NOMO-1 (cell line): ENCODE measurements at regions not wholly inside any gene's neighbourhood (a gene's known extent, or its start where the extent isn't known, plus 50 kb on each side); places are given as distances from the start of the nearest gene placed in this dataset.

ENCODE experiments used
- DNase-seq, 2 experiments: peaks; one replicate each; lab custom pipeline; 2025; ENCODE audit not compliant: unreplicated experiment in 2 of 2; lab: John Stamatoyannopoulos, UW

DNA sequence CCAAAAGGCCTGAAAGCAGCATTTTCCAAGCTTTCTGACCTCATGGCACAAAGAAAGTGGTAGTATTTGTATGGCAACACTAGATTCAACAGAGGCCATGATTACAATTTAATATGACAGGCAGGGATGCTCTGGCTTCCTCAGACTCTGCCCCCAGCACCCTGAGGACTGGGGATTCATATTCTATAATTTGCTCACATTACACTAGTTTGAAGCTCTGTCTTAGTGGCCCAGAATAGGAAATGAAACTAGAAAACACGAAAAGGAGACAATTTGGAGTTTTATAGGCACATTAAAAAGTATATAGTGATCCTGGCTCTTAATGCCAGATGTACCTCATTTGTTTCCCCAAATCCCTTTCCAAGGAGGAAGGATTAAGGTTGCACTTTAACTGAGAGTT is 173.0 kb upstream of the STK17B start:
- DNase-seq, result peak in 1 of 2 experiments; percentile 20

DNA sequence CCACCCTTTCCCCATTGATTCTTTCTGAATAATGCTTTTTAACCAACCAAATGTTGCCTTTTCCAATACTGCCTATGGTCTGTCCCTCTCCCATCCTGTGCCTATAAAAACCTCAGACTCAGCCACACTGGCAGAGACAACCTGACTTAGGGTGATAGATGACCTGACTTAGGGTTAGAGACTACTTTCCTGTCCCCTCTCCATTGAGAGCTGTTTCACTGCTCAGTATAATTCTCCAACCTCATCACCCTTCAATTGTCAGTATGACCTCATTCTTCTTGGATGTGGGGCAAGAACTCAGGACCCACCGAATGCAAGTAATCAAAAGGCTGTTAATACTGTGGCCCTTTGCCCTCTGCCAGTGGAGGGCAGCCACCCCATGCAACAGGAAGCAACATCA is 182.3 kb upstream of the STK17B start:
- no peak for DNase-seq

DNA sequence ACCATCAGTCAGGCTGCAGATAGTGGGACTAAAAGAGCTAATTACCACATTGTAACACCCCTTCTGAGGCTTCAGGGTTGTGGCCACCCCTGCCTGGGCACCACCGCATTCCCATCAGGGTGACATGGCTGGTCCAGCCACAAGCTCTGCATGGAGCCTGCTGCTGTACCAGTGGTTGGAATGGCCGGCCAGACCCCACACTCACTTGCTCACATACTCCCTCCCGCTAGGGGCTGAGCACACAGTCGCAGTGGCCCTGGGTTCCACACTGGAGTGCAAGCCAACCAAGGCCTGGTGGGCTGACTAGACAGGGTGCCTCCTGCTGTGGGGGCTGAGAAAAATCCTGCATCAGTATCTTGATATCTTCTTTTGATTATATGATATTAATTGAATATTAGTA is 182.8 kb upstream of the STK17B start:
- no peak for DNase-seq

DNA sequence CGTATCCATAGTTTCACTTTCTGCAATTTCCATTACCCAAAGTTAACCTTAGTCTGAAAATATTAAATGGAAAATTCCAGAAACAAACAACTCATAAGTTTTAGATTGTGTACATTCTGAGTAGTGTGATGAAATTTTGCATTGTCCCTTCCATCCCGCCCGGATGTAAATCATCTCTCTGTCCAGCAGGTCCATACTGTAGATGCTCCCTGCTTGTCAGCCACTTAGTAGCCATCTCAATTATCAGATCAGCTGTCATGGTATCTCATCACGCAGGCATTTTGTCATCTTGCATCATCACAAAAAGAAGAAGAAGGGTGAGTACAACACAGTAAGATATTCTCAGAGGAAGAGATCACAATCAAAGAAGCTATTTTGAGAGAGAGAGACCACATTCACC is 185.0 kb upstream of the STK17B start:
- peak in 1 of 2 experiments; percentile 5 for DNase-seq

DNA sequence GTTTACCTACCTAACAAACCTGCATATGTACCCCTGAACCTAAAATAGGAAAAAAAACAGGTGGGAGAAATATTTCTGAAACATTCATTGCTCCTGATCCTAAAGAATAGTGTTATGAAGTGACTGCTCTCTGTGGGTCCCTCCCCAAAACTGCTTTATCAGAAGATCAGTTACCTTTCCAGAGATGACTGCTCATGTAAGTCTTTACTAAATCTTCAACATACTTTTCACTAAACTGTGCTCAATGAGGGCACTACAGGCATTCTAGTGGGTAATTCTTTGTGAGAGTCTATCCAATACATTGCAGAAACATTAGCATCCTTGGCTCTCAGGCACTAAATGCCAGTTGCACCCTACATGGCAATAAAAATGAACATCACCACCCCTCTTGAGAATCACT is 189.3 kb upstream of the STK17B start:
- no peak for DNase-seq

DNA sequence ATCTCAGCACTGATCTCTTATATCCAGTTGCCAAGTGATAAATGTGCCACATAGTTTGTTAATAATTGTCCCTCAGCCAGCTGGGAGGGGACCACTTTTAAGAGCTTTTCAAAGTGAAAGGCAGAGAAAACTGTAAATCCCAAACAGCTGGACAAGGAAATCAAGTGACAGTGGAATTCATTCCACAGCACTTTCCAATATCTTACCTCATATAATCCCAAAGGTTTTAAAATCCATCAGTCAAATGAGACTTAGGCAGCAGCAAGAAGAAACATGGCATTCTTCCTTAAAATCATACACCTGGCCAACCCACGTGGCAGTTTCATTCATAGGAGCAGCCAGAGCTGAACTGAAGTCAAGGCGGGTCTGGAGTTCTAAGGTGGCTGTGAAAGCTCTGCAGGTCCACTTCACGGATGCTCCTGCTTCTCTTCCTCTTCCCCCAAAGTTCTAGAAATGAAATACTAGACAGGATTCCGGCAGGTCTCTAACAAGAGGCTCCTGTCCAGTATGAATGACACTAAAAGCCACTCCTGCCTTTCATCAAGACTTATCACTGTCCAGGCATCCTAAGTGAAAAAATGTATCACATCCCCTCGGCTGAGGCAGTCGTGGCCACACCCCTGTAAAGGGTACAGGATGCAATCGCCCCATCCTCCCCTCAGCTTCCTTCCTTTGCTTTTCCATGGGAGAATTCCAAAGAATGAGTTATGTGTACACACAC is 190.4 kb upstream of the STK17B start:
- no peak for DNase-seq

DNA sequence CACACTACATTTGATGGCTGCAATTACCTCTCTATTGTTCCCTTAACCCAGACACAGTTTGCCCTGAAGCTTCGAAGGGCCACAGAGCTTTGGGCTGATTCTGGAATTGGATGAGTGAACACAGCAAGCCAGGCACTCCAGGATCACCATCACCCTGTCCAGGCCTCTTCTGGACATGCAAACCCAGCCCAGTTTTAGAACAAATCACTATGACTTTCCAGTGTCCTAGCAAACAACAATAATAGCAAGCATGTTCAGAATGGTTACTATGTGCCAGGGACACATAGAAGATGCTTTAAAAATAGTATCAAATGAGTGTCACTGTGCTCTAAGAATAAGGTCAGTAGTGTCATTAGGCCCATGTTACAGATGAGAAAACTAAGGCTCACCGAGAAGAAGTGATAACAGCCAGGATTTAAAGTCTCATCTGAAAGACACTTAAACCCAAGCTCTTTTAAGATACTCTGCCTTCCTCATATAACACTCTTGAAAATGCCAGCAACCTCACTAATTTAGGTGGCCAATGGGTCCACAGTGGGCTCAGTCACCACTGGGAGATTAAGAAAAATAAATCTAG is 191.7 kb upstream of the STK17B start:
- no peak for DNase-seq

DNA sequence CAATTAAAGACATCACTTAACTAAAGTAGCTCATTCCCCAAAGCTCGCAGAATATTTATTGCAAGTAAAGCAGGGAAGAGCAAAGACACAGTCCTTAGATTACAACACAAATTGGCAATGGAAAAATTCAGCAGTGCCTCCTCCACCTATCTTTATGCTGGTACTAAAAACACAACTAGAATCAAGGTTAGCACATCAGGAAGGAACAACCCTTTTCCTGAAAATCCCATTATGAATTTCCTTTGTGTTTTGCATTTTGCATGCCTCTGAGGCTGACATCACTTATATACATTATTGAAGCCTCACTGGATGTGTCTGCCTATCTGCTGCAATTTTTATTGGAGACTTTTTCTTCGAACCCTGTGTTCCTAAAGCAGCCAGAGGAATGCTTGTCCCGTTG is 193.8 kb upstream of the STK17B start:
- no peak for DNase-seq

DNA sequence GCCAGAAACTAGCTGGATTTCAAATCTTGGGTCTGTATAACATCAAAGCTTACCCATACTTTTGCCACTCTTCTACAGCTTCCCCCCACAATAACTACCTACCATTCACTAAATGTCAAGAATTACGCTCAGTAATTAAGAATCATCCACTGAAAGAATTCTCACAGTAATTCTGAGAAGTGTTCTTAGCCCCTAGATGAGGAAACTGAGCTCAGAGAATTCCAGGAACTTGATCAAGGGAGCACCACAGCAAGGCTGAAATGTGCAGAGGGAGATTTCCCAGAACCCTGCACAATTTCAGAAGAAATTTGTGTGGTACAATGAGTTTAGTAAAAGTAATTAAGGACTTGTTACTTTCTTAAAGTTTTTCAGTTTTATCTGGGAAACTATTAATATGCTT is 194.5 kb upstream of the STK17B start:
- DNase-seq, result no peak

DNA sequence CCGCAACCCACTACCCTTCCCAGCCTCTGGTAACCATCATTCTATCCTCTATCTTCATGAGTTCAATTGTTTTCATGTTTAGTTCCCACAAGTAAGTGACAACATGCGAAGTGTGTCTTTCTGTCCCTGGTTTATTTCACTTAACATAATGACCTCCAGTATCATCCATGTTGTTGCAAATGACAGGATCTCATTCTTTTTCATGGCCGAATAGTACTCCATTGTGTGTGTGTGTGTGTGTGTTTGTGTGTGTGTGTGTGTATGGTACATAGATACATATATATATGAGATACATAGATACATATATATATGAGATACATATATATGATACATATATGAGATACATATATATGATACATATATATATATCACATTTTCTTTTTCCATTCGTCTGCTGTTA is 196.3 kb upstream of the STK17B start:
- no peak for DNase-seq

DNA sequence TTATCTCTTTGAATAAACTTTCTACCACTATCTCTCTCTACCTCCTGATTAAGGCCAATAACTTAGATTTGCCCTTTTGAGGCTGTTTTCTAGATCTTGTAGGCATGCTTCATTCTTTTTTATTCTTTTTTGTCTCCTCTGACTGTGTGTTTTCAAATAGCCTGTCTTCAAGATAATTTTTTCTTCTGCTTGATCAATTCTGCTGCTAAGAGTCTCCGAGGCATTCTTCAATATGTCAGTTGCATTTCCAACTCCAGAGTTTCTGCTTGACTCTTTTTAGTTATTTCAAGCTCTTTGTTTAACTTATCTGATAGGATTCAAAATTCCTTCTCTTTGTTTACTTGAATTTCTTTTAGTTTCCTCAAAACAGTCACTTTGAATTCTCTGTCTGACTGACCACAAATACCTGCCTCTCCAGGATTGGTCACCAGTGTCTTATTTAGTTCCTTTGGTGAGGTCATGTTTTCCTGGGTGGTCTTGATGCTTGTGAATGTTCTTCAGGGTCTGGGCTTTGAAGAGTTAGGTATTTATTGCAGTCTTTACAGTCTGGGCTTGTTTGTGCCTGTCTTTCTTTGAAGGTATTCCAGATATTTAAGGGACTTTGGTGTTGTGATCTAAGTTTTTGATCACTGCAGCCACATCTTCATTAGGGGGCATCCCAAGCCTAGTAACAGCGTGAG is 197.3 kb upstream of the STK17B start:
- no peak for DNase-seq

DNA sequence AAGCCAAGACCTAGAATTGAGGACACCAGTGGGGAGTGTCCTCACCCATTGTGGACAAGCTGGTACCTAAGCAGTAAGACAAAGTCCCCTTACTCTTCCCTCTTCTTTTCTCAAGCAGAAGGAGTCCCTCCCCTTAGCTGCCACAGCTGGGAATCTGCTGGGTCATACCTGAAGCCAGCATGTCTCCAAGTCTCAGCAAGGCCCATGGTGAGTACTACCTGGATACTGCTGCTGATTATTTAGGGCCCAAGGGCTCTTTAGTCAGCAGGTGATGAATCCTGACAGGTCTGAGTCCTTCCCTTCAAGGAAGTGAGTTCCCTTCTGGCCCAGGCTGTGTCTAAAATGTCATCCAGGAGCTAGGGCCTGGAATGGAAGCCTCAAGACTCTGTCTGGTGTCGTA is 198.6 kb upstream of the STK17B start:
- DNase-seq, result no peak

DNA sequence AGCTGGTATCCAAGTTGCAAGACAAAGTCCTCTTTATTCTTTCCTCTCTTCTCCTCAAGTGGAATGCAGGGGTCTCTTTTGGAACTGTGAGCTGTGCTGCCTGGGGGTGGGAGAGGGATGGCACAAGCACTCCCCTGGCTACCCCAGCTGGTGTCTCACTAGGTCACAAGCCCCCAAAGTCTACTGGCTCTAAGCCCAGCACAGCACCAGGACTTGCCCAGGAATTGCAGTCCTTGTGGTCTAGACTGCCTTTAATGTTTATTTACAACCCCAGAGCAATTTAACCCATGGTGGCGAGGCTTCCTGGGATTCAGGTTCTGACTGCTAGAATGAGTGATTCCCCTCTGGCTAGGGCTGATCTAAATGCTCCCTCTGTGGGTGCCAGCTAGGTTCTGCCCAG is 199.0 kb upstream of the STK17B start:
- DNase-seq, result no peak

DNA sequence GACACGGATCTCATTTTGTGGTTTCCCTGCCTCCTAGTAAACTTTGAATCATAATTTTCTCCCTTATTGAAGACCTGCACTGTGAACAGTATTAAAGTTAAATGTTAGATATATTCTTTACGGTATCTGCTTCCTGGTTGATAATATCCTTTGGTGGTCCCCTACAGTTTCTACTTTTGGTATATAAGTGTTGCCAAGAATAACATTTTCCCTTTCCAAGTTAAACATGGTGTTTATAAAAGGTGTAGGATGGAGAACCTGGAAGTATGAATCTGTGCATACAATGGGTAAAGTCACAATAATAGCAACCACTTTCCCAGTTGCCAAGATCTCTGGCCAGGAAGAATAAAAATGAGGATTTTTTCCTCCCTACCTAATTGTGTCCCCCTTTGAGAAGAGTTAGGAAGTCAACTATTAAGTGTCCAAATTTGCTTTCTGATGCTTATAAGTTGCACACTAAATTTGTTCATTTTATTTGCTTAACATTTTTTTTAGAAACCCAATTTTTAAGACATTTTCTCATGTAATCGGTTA is 201.0 kb upstream of the STK17B start:
- DNase-seq, result no peak

DNA sequence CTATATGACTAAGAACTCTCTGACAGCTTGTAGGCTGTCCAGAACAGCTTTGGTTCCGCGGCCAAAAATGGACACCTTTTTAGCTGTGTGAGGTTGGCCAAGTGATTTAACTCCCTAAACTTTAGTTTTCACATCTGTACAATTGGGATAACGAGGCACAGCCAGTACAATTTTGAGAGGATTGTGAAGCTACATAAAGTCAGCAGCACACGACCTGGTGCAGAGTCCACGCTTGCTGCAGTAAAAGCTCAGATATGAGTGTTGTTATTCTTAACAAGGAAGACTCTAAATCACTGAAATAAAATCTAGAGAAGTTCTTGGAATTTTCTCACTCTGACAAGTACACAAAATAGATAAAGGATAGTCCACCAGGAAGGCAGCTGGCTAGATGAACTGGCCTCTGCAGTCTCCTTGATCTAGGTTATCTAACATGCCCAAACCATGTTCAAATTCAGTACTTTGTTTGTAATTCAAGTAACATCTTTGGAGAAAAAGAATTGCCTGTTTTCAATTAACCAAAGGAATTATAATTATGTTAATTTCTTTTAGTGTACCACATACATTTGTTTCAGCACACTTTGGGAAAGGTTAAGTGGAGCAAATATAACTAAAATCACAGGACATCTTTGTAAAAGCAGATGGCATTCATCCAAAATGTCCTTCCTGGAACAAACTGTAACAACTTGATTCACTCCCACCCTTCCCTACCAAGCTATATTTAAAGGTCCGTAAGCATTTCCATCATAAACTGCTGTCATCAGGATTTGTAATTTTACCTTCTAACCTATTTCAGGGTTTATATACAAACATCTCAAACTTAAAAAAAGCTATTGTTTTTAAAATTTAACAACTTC is 201.7 kb upstream of the STK17B start:
- no peak for DNase-seq

DNA sequence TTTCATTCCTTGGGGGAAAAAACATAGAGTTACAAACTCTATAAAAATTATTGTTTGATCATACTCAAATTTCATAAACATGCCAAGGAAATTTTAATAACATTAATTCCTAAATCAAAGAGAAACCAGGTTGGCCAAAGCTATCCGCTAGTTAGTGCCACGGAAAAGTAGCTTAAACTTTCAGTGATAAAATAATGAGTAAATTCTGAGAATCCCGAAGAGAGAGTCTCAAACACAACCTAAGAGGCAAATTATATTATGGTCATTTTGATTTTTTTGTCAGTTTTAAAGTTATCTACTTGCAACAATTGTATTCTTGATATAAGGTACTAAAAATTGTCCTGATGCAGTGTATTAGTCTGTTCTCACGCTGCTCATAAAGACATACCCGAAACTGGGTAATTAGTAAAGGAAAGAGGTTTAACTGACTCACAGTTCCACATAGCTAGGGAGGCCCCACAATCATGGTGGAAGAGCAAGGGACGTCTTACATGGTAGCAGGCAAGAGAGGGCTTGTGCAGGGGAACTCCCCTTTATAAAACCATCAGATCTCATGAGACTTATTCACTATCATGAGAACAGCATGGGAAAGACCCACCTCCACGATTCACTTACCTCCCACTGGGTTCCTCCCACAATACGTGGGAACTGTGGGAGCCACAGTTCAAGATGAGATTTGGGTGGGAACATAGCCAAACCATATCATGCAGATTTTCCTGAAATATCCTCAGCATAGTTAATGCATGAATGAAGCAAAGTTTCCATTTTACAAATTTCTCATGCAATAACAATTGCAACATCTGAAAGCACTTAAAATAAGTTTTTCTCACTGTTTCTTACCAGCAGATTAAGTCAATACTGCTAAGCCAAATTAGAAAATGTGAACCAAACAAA is 205.9 kb upstream of the STK17B start:
- DNase-seq, result no peak

DNA sequence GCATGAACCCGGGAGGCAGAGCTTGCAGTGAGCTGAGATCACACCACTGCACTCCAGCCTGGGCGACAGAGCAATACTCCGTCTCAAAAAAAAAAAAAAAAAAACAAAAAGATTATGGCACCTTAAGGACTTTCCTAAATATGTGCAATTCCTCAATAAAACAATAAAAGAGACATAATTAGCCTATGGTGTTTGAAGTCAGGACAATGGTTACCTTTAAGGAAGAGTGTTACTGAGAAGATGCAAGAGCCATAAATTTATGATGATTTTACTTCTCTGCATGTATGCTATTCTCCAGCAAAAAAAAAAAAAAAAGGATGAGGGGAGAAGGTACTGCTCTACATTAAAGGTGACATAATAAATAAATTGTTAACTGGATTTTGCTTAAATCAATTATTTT is 208.2 kb upstream of the STK17B start:
- DNase-seq, result no peak

DNA sequence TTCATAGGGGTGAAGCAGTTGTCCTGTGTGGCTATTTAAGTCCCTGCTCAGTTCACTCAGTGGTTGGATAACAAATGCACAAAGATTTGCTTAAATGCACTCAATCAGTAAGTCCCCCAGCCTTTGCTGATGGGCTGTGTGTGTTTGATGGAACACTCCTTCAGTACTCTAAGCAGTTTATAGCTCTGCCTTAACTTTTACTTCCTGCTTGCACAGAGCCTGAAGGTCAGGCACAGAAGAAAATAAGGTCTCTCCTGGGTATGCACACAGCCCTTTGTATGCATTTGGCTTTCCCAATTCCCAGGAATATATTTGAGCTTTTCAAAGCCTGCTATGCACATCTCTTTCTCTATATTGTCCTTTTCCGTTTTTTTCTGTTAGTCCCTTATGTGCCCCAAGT is 208.7 kb upstream of the STK17B start:
- no peak for DNase-seq

DNA sequence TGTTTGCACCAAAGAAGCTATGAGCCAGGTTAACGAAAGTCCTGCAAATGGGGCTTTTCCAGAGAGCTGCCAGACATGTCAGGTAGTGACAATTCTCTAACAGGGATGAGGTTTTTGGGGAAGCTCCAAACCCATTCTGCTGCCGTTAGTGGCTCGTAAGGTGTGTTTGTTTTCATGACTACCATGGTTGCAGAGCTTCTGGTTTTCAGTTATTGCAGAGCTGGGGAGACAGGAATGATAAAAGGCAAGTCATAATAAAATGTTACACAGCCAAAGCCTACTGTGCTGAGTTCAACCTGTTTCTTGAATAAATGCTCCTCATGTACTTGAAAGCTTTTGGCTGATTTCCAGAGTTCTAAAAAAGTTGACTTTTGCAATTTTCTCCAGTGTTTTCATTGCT is 209.2 kb upstream of the STK17B start:
- DNase-seq, result no peak

DNA sequence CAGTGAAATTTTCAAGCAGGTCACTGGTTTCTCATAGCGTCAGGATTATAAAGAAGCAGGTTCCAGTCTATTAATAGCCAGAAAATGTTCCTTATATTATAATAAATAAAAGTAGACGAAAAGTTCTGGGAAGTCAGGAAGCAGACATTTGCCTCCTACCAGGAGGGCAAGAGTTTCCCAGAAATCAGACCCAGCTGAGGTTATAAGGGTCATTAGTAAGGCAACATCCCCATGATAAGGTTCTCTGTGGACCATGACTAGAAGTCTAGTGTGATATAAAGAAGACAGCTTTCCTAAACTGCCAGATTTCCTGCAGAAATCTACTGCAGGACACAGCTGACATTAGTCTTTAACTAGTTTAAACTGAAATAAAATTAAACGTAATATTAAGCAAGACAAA is 210.1 kb upstream of the STK17B start:
- no peak for DNase-seq
